Heart left ventricle (tissue), 16 donors: ENCODE measurements at regions not wholly inside any gene's neighbourhood (a gene's known extent, or its start where the extent isn't known, plus 50 kb on each side); places are given as distances from the start of the nearest gene placed in this dataset.

Experiments
- ATAC-seq, 4 donors: fragments of 200-7000 bp; cut with Tn5 transposase; one replicate each; pipeline ENCODE4 v1.9.1; 2020 to 2022; ENCODE audit warnings: moderate library complexity in 4 of 4, mild to moderate bottlenecking in 3 of 4, moderate number of reproducible peaks in 1 of 4
- DNase-seq, 5 donors: peaks; one replicate each; pipeline ENCODE4 v3.0.0-alpha.2; 2020
- H3K27ac ChIP-seq, 12 donors: fragments of 200-600 bp; sonication (generic) in 4 of 12; one replicate each; pipeline versions ENCODE4 v1.5.0 to v1.8.0; 2016 to 2022; ENCODE audit warnings: mild to moderate bottlenecking in 2 of 12
- H3K27me3 ChIP-seq, 9 donors: fragments of 200-600 bp; sonication (generic) in 2 of 9; one replicate each; pipeline versions ENCODE4 v1.5.1 to v1.8.0; 2016 to 2022; ENCODE audit warnings: mild to moderate bottlenecking in 3 of 9
- H3K36me3 ChIP-seq, 9 donors: fragments of 200-600 bp; sonication (generic) in 2 of 9; one replicate each; pipeline versions ENCODE4 v1.5.0 to v1.8.0; 2018 to 2022; ENCODE audit warnings: mild to moderate bottlenecking in 2 of 9
- H3K4me1 ChIP-seq, 12 donors: fragments of 200-600 bp; sonication (generic) in 4 of 12; one replicate each; pipeline versions ENCODE4 v1.5.0 to v1.8.0; 2016 to 2022; ENCODE audit warnings: mild to moderate bottlenecking in 3 of 12
- H3K4me3 ChIP-seq, 12 donors: fragments of 200-600 bp; sonication (generic) in 4 of 12; one replicate each; pipeline versions ENCODE4 v1.5.0 to v1.8.0; 2017 to 2022; ENCODE audit warnings: mild to moderate bottlenecking in 9 of 12, moderate library complexity in 4 of 12
- H3K9me3 ChIP-seq, 12 donors: fragments of 200-600 bp; sonication (generic) in 4 of 12; one replicate each; pipeline versions ENCODE4 v1.5.0 to v1.8.0; 2016 to 2022; ENCODE audit warnings: mild to moderate bottlenecking in 1 of 12
- CTCF ChIP-seq, 12 donors: fragments of 200-600 bp; sonication (generic) in 4 of 12; IDR thresholded peaks; one replicate each; pipeline versions ENCODE4 v1.5.0 to v1.8.0; 2018 to 2022; ENCODE audit warnings: antibody characterized with exemption in 12 of 12, mild to moderate bottlenecking in 5 of 12
- POLR2A ChIP-seq, 2 donors: fragments of 450-650 bp; IDR thresholded peaks; one replicate each; pipeline ENCODE4 v1.6.1; 2017; ENCODE audit warnings: antibody characterized with exemption in 2 of 2, mild to moderate bottlenecking in 2 of 2, moderate library complexity in 2 of 2
- WGBS, 4 donors: extraction: QIAGEN DNeasy Blood & Tissue Kit in 2 of 4; methylation state at CpG; one replicate each; pipeline versions ENCODE4 v1.1.5 to v1.1.7; 2013 to 2018; 5-methylcytosine and 5-hydroxymethylcytosine counted together
- intact Hi-C, 10 donors: fragments of 100-400 bp; cut with DNase I; formaldehyde crosslinking; loops; one replicate each; pipeline versions ENCODE4 v1.11.1 to v1.14.2; 2022
- donor health status: ischemic (EF 13 %, LVEDD 7.1; RV severe dilation, severe dysfunction).
- donor health status: healthy with polysubstance abuse.
- donor health status: DM: no; HTN: yes; CAD: no.
- donor health status: DM: no; HTN: no; CAD: no.
- donor health status: ischemic (EF 25% LVEDD 6.9; RV normal size, moderate dysfunction).
- donor health status: ischemic (EF 25% LVEDD 5.7; RV mildly dilated, moderate dysfunction).
- donor health status: healthy.
- donor health status: DM: yes; HTN: yes; CAD: no.
- donor health status: ischemic (EF 35%, LVEDD 5.7; RV mildly dilated, moderate dysfunction).
- donor health status: nonischemic (EF 11% LVEDD 7.7; RV severe dilation, severe dysfunction).
- donor health status: DM: yes; HTN: yes; CAD: no.
- donor health status: PGD.
- donor health status: ischemic (EF 29% LVEDD 5.4; RV normal size, mild dysfunction).
- donor health status: nonischemic (EF 23%, LVEDD 6.1; RV moderate dilation, normal function).

GRCh38 chr18:1751249-1751648 lies 820.1 kb downstream of the METTL4 start:
- no peaks in the 10 kb centered on the region for H3K27me3 ChIP-seq
- no peaks in the 10 kb centered on the region for H3K36me3 ChIP-seq
- no peak overlapping the region for H3K27ac ChIP-seq
- ATAC-seq (no peak), DNase-seq (no peak)
- TF ChIP-seq POLR2A (IDR thresholded peaks at IDR 0.05): no peak
- TF ChIP-seq CTCF (IDR thresholded peaks at IDR 0.05): no peak
- no peaks in the 10 kb centered on the region for H3K9me3 ChIP-seq
- 27 to 47% (median 39%) methylated on average over 1 of the region's 1 CpG for WGBS, 4 donors
- intact Hi-C loops: no loop called here
- H3K4me1 ChIP-seq: no peaks in the 10 kb centered on the region
- no peak overlapping the region for H3K4me3 ChIP-seq

GRCh38 chr18:1760901-1761300 lies 810.4 kb downstream of the METTL4 start:
- Histone ChIP-seq H3K27ac (no peak overlapping the region), H3K27me3 (no peaks in the 10 kb centered on the region), H3K9me3 (peaks cover 0 to 10% (median 0%) of the 10 kb centered on the region in 12 donors), H3K36me3 (no peaks in the 10 kb centered on the region), H3K4me1 (no peaks in the 10 kb centered on the region), H3K4me3 (no peak overlapping the region)
- DNase-seq: no peak
- no peak for ATAC-seq
- WGBS, 4 donors: 76 to 86% (median 81%) methylated on average over 3 of the region's 3 CpGs
- TF ChIP-seq POLR2A (IDR thresholded peaks at IDR 0.05): no peak
- no peak for TF ChIP-seq CTCF (IDR thresholded peaks at IDR 0.05)
- intact Hi-C loops: no loop called here

GRCh38 chr18:1774261-1774660 lies 797.0 kb downstream of the METTL4 start:
- no peak overlapping the region for H3K4me3 ChIP-seq
- ATAC-seq: no peak
- H3K9me3 ChIP-seq: no peaks in the 10 kb centered on the region
- peaks cover 0 to 14% (median 0%) of the 10 kb centered on the region in 12 donors for H3K4me1 ChIP-seq
- intact Hi-C loops: no loop called here
- WGBS, 4 donors: 51 to 78% (median 66%) methylated on average over 1 of the region's 1 CpG
- TF ChIP-seq POLR2A (IDR thresholded peaks at IDR 0.05): no peak
- no peak for TF ChIP-seq CTCF (IDR thresholded peaks at IDR 0.05)
- no peaks in the 10 kb centered on the region for H3K36me3 ChIP-seq
- no peak overlapping the region for H3K27ac ChIP-seq
- DNase-seq: no peak
- H3K27me3 ChIP-seq: no peaks in the 10 kb centered on the region

- Histone ChIP-seq H3K4me1 (peaks cover 0 to 16% (median 0%) of the 10 kb centered on the region in 12 donors), H3K9me3 (peaks cover 0 to 4% (median 0%) of the 10 kb centered on the region in 12 donors), H3K36me3 (no peaks in the 10 kb centered on the region), H3K27ac (peak overlapping the region in 6 of 12 donors; percentile 5 to 69 (median 40)), H3K4me3 (no peak overlapping the region), H3K27me3 (no peaks in the 10 kb centered on the region)
- TF ChIP-seq POLR2A (IDR thresholded peaks at IDR 0.05) (no peak), CTCF (IDR thresholded peaks at IDR 0.05) (no peak)
- ATAC-seq (peak in 1 of 4 donors; percentile 16), DNase-seq (no peak)
- intact Hi-C loops: loop anchor here in 4 of 10 donors (2.0 to 5.0 kb wide), 2 partner anchors 111 kb away; no protein-coding TSS in a partner anchor
These were observed 793.5 kb downstream of the METTL4 start for GRCh38 chr18:1777843-1778242.
